ENCODE measurements at regions not wholly inside any gene's neighbourhood (a gene's known extent, or its start where the extent isn't known, plus 50 kb on each side); places are given as distances from the start of the nearest gene placed in this dataset.

- no peak for DNase-seq
These were observed 269.4 kb upstream of the RAB6C start for GRCh38 chr2:129709956-129710598.

DNA sequence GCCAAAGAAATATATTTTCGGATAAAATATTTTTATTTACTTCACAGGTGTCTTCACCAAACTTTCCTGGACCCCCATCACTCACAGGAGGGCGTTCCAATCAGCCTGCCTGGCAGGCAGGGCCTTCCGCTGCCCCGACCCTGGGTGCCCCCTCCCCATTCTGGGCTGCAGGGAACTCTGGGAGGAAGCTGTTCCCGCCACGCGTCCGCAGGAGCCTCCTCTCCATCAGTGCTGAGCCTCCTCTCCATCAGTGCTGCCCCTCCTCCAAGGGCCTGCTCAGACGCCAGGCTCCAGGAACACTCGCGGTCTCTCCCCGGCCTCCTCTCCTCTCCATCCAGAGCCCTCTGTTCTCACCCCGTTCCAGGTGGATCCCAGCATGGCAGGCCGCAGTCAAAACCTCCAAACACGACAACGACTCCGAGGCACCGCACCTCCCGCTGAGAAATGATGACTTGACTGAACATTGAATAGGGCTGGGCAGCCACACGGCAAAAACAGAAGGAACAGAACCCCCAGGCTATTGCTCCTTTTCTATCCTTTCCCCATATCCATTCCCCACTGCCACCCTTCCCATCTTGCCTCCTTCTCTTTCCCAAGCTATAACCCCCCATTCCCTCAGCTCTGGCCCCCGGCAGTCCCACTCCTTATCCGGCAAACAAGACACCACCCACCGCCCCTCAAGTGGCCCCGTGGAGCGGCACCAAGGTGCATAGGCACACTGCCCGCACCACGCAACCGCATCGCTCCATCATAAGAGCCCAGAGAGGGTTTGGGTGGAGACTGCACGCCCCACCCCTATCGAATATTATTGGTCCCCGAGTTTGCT, 268.6 kb upstream of the RAB6C start:
- DNase-seq = no peak

GRCh38 chr2:129711816-129712675, 267.4 kb upstream of the RAB6C start:
- DNase-seq = no peak

- no peak for DNase-seq
These were observed 266.8 kb upstream of the RAB6C start for GRCh38 chr2:129712676-129712985.

DNA sequence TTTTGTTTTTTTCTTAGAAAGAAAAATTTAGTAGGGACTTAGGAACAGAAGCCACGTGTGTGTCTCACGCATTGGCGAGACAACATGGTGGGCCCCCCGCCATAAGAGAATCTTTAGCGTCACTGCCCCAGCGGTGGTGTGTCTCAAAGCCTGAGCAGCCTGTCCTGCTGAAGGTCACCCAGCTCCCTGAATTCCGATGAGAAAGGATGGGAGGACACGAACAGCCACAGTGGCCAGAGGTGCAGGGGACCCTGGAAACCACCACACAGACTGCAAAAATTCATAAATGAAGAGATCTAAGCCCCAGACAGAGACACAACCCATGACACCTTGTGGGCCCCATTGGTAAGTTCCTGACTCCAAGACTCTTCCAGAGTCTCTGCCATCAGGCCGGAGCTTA, 266.1 kb upstream of the RAB6C start:
- no peak for DNase-seq

DNA sequence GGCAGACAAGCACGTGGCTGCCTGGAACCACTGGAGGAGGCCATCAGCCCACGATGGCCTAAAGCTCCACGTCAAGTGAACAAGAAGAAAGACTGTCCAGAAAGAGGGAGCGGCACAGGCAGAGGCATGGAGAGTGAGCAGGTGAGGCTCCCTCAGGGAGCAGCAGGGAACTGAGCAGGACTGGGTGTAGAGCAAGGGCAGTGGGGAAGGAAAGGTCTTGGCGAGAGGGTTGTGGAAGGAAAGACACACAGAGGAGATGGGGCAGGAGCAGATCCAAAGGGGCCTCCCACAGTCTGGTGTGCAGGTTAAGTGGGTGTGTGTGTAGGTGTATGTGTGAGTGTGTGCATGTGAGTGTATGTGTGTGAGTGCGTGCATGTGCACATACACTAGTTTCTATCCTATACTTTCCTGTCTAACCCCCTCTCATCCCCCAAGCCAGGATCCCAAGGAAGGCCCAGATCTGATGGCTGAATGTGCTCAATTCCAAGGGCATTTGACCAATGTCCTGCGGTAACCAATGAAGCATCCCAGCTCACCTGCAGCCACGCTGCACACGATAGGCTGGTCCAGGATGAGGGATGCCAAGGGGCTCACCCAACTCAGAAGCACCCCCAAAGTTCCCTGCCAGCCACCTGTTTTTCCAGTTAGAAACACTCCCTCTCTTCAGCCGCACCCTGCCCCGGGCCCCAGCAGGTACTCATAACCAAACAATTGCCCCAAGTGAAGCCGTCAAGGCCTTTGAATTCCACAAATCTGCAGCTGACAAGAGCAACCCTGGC, 262.5 kb upstream of the RAB6C start:
- no peak for DNase-seq

DNA sequence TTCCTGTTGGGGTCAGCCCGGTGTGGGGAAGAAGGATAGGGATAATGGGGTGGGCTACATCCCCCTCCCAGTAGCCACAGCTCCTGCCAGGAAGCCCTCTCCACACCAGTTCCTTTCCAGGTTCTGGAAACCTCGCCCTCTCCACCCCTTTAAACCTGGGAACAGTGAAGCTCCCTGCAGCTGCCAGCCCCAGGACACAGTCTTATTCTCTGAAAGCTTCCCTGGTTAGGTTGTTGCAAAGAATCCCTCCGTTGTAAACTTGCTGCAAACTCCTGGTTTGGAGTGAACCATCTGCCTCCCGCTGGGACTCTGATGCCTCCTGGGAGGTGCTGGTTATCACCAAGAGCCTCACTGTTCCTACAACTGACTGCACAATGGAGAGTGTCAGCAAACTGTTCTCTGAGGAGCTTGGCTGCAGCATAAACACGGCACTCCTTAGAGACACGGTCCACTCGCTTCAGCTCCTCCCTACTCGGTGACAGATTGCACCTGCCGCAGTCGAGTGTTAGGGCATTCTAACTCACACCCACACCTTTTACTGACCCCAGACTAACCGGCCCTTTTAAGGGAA, 261.8 kb upstream of the RAB6C start:
- no peak for DNase-seq

GRCh38 chr2:129719335-129719734, 260.1 kb upstream of the RAB6C start:
- DNase-seq = no peak

DNA sequence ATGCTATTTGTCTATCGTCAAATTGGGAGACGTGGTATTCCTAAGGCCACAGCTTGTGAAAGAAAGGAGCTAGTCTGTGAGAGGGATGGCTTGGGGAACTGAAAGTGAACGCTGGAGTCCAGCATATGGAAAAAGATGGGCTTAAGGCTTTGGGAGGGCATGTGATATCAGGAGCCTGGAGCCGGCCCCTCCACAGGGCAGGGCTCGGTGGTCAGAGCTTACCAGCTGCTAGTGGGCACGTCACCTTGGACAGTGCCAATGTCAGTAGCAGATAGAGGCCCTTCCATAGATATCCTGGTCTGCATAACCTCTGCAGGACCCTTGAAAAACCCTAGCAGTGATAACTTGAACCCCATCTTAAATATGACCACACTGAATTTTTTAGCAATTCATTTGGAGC, 259.1 kb upstream of the RAB6C start:
- DNase-seq = no peak

DNA sequence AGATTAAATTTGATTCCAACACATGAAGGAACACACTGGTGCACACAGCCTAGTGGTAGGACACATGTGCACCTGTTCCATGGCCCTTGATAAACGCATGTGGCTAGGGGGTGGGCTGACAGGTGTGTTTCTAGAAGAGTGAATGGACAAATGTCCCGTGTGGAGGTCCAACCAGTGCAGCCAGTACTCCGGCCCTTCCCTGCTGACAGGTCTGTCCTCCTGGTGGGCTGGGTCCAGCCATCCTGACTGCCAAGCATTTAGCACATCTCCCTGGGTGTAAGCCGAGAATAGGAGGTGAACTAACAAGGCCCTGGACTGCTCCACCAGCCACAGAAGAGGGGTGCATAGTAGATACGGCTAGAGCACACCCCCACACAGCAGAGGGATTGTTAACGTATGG, 258.7 kb upstream of the RAB6C start:
- no peak for DNase-seq

GRCh38 chr2:129721236-129721635, 258.2 kb upstream of the RAB6C start:
- DNase-seq = no peak

DNA sequence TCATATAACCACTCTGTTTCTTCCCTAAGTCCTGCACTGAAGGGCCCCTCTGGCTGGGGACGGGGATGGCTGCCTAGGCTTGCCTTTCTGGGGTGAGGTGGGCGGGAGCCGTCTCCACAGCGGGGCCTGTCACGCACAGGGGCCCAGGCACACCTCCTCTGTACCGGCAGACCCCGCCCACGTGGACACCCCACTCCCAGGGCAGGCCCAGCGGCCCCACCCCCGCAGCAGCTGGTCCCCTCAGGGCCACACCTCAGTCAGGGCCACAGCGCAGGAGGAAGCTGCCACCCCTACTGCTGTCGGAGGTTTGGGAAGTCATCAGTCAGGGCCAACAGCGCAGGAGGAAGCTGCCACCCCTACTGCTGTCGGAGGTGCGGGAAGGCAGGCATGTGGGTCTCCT, 257.6 kb upstream of the RAB6C start:
- DNase-seq = no peak

DNA sequence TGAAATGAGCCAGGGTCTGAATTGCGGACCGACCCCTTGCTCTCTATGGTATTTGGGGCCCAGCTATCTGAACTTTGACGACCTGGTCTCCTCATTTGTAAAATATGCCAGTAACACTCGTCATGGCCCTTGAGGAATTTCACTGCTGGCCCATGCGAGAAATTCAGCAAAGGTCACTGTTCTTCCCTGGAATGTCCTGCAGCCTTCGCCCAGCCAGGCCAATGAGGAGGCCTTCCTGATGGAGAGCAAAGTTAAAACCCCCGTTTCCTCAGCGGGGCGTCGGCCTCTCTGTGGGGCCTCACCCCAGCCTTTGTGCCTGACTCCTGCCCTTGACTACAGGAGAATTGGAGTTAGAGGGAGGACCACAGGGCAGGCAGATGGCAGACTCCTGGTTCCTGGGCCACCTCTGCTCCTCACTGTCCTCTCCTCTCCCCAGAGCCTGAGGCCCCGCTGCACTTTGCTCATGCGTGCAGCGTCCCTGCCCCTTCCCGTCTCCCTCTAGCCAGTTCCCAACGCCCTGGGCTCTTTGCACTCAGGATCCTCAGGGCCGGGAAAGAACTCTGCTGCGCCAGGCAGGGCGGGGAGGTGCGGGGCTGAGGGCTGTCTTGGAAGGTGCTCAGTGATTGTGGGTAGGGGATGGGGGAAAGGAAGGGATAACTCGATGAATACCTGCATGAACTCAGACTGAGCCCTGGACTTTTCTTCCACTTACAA, 257.0 kb upstream of the RAB6C start:
- no peak for DNase-seq

- no peak for DNase-seq
These were observed 256.0 kb upstream of the RAB6C start for GRCh38 chr2:129723277-129724020.

DNA sequence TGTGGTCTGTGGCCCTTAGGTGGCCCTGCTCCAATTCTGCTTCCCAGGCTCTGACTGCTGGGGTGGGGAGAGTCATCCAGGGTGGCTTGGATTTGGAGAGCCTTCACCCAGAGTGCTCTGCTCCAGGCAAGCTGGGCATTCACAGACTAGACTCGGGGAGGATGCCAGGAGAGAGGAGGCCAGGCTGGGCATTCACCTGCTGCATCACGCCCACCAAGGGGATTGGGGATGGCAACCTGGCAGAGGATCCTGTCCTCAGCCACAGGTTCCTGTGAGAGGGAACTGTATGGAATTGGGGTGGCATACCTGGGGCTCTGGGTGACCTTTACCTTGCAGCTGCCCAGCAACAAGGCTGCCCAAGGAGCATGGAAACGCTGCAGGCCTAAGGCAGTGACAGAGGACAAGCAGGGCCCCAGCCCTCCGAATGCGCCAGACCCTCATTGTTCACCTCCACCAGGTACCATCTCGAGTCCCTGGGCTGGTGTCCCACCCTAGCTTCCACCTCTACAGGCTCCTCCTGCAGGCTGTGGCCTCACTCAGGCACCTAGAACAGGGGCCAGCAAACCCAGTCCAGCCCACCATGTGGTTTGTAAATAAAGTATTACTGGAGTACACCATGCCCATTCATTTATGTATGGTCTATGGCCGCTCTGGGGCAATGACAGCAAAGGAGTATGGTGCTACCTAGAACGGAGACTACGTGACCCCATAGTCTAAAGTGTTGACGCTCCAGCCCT, 255.3 kb upstream of the RAB6C start:
- no peak for DNase-seq

DNA sequence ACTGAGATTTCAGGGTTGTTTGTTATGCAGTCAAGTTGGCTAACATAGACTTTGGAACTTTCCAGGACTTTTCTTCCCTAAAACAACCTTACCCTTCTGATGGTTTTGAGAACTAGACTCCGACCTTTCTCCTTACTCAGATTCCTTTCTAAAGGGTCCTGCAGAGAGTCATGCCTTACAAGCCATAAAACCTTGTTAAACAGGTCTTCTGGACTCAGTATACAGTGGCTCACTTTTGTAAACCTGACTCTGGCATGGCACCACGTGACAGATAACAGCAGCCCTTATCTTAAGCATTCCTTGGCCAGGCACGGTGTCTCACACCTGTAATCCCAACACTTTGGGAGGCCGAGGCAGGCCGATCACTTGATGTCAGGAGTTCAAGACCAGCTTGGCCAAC, 253.2 kb upstream of the RAB6C start:
- DNase-seq = no peak

DNA sequence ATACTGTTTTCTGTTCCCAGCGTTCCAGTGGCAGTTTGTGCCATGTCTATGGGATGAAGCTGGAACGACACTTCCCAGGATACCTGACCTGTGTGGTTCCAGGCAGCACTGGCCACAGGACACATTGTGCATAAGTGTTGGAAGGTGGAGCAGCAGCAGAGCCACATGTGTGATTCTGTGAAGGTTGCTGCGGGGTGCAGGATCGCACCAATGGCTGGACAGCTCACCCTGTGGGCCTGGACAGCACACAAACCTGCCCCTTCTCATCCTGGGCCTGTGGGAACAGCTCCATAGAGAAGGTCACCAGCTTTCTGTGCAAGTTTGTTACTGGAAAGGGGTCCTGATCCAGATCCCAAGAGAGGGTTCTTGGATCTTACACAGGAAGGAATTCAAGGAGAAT, 252.2 kb upstream of the RAB6C start:
- no peak for DNase-seq

DNA sequence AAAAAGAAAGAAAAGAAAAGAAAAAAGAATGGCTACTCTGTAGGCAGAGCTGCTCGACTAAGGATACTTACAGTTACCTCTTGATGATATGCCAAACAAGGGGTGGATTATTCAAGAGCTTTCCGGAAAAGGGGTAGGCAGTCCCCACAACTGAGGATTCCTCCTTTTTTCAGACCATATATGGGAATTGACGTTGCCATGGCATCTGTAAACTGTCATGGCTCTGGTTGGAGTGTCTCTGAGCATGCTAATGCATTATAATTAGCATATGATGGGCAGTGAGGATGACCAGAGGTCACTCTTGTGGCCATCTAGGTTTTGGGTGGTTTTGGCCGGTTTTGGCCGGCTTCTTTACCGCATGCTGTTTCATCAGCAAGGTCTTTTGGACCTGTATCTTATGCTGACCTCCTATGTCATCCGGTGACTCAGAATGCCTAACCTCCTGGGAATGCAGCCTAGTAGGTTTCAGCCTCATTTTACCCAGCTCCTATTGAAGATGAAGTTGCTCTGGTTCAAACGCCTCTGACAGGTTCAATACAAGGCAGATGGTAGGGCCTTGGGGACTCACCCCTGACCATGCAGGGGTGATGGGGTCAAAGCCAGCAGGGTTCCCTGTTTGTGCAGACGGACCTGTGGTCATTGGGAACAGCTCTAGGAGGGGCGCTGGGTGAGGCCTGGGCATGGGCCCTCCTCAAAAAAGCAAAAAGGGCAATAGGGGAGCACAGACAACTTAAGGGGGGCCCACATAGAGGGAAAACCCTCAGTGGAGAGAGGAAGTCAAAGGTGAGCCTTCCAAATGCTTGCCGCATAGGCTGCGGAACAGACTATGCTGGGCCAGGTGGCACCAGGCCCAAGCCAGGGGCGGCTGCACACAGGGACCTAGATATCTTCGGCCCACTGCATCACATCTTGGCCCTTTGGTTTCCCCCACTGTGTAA, 251.2 kb upstream of the RAB6C start:
- DNase-seq = no peak

DNA sequence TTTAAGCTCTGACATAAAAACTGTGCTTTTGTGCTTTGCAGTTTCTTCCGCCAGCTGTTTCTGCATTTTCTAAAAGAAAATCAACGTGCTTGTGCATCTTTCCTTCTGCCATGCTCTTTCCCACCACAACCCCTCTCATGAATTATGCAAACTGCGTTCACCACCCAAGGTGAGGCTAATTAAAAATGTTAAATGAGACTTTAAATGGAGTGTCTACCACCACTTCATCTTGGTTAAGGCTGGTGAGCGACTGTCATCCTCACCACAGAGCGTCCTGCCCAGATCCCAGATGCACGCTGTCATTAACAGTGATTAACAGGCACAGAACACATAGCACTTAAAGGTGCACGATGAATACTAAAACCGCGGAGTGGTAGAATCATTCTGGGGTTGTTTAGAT, 250.5 kb upstream of the RAB6C start:
- no peak for DNase-seq

All from stimulated activated CD4-positive, alpha-beta T cell treated with anti-CD3 and anti-CD28 coated beads, Interleukin-2, amount 100 ng/mL, for 24 hours (primary cell).